Calu3 (cell line): ENCODE measurements at regions not wholly inside any gene's neighbourhood (a gene's known extent, or its start where the extent isn't known, plus 50 kb on each side); places are given as distances from the start of the nearest gene placed in this dataset.

Source experiments
- BruUV-seq: library from RNA; stranded (reverse); fragments of 400-500 nt; replicated peaks from 2 replicates; lab custom pipeline; 2021; lab: Mats Ljungman, UMichigan
- CTCF ChIA-PET: fragments of 300-600 bp; sonication (Branson Sonifier 250); formaldehyde crosslinking; loops from one replicate; lab custom pipeline; 2022; ENCODE audit warnings: antibody characterized with exemption; lab: Charles Lee
- DNase-seq: peaks from one replicate; pipeline ENCODE4 v3.0.0; 2022
- H3K27ac Mint-ChIP-seq: one replicate; pipeline ENCODE4 v1.8.0; 2022; ENCODE audit warnings: mixed read lengths; ENCODE audit not compliant: unreplicated experiment
- H3K27me3 Mint-ChIP-seq: one replicate; pipeline ENCODE4 v1.8.0; 2022; ENCODE audit warnings: mixed read lengths; ENCODE audit not compliant: unreplicated experiment
- H3K36me3 Mint-ChIP-seq: one replicate; pipeline ENCODE4 v1.8.0; 2022; ENCODE audit warnings: mild to moderate bottlenecking, moderate library complexity, mixed read lengths; ENCODE audit not compliant: insufficient read depth, unreplicated experiment
- H3K4me1 Mint-ChIP-seq: one replicate; pipeline ENCODE4 v1.8.0; 2022; ENCODE audit warnings: mild to moderate bottlenecking, low read depth, mixed read lengths; ENCODE audit not compliant: unreplicated experiment
- H3K4me3 Mint-ChIP-seq: one replicate; pipeline ENCODE4 v1.8.0; 2022; ENCODE audit warnings: mild to moderate bottlenecking, low read depth, moderate library complexity, mixed read lengths; ENCODE audit not compliant: unreplicated experiment
- H3K9me3 Mint-ChIP-seq: one replicate; pipeline ENCODE4 v1.8.0; 2022; ENCODE audit warnings: low read depth, mixed read lengths; ENCODE audit not compliant: unreplicated experiment
- intact Hi-C: fragments of 100-400 bp; cut with micrococcal nuclease; formaldehyde crosslinking; loops from one replicate; pipeline ENCODE4 v1.10.0; 2022; ENCODE audit not compliant: unreplicated experiment
- TF ChIP-seq, protein P1 (sequence below): fragments of 200-600 bp; IDR thresholded peaks from one replicate; pipeline ENCODE4 v1.8.0; 2022; ENCODE audit warnings: antibody characterized with exemption; ENCODE audit not compliant: unreplicated experiment

DNA sequence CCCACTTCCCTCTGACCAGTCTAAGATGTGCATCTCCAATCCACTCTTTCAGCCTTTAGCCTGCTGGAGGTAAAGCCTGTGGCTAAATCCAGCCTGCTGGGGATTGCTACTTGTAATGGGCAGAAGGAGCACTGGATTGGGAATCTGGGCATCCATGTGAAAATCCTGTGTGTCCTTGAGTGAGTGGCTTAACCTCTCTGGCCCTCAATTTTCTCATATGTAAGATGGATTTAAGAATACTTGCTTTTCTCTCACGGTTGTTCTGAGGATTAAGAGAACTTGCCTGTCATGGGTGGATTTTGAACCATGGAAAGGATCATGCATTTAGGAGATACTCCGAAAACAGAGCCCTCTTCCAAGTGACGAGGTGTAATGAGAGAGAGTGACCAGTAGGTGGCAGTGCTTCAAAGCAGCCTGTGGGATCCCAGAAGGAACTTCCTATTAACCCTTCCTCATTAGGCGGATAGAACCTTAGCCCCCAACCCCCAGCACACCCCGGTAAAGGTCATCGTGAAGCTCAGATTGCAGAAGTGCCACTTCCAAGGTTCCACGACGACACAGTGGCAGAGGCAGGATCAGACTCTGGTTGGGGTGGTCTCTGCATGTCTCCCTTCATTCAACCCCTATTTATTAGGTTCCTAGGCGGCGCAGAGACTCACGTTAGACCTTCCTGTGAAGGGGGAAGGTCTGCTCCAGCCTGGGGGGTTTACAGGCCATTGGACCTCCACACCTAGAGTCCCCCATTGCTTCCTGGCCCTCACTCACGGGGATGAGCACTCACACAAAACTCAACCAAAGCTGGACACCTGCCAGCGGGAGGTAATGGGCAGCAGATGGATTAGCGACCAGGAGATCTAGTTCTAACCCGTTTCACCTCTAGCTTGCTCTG is 68.7 kb upstream of the ZNF618 start:
- DNase-seq = peak; percentile 56
- TF ChIP-seq, protein P1, sequence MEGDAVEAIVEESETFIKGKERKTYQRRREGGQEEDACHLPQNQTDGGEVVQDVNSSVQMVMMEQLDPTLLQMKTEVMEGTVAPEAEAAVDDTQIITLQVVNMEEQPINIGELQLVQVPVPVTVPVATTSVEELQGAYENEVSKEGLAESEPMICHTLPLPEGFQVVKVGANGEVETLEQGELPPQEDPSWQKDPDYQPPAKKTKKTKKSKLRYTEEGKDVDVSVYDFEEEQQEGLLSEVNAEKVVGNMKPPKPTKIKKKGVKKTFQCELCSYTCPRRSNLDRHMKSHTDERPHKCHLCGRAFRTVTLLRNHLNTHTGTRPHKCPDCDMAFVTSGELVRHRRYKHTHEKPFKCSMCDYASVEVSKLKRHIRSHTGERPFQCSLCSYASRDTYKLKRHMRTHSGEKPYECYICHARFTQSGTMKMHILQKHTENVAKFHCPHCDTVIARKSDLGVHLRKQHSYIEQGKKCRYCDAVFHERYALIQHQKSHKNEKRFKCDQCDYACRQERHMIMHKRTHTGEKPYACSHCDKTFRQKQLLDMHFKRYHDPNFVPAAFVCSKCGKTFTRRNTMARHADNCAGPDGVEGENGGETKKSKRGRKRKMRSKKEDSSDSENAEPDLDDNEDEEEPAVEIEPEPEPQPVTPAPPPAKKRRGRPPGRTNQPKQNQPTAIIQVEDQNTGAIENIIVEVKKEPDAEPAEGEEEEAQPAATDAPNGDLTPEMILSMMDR = peak; percentile 66
- no peaks in the 10 kb centered on the region for H3K36me3 Mint-ChIP-seq
- peaks cover 7% of the 10 kb centered on the region for H3K4me1 Mint-ChIP-seq
- no peak overlapping the region for H3K27ac Mint-ChIP-seq
- intact Hi-C loops = loop anchor here (2.0 to 10.0 kb wide), 3 partner anchors 69 to 237 kb away; partner anchors contain the start of gene ZNF618
- BruUV-seq = no TSS peak
- CTCF ChIA-PET = interaction anchor here (0.7 kb wide), 1 partner anchor 240 kb away, joined by 3 read pairs; no protein-coding TSS in a partner anchor
- H3K27me3 Mint-ChIP-seq = peaks cover 4% of the 10 kb centered on the region
- no peak overlapping the region for H3K4me3 Mint-ChIP-seq
- H3K9me3 Mint-ChIP-seq = no peaks in the 10 kb centered on the region

DNA sequence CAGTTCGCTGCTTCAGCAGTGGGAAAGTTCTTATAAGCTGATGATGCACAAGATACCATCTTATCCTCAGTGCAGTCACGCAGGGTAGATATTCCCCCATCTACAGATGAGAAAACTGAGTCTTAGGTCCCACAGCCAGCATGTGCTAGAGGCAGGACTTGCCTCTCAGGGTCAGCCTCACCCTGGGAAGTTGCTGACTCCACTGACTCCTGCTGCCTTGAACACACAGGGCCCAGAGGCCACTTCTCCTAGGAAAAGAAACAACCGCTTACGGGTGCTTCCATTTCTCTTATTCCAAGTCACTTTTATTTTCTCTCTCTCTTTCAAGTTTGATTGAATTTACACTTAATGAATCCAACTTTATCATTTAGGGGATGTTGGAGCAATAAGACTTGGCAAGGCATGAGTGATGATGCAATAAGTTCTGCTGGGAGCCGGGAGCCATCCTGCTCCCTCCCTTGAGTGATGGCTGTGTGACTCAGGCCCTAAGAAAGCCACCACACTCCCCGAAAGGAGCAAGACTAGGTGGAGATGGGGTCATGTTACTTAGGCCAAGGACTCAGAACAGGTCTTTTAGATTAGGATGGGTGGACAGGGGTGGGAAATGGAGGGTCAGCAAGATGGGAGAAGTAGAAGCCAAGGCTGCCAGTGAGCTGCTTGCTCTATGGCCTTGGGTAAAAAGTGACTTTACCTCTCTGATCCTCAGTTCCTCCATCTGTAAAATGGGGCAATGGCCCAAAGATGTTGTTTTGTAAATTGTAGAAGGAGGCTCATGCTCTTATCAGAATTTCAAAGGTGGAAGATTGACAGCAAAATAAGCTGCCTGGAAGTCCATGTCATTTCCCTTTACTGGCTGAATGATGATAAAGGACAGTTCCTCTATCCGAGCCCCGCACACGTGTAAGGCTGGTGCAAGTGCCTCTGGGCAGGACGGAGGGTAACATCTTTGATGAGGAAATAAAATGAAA is 67.4 kb upstream of the ZNF618 start:
- Mint-ChIP-seq H3K4me3 (no peak overlapping the region), H3K4me1 (peaks cover 7% of the 10 kb centered on the region), H3K36me3 (no peaks in the 10 kb centered on the region), H3K9me3 (no peaks in the 10 kb centered on the region), H3K27ac (no peak overlapping the region), H3K27me3 (peaks cover 13% of the 10 kb centered on the region)
- peak; percentile 9 for DNase-seq
- TF ChIP-seq, protein P1 = no peak
- BruUV-seq = no TSS peak
- CTCF ChIA-PET = interaction anchor here (0.7 kb wide), 1 partner anchor 239 kb away, joined by 3 read pairs; no protein-coding TSS in a partner anchor
- intact Hi-C loops = loop anchor here (10.0 kb wide), 2 partner anchors 156 to 236 kb away; no protein-coding TSS in a partner anchor

DNA sequence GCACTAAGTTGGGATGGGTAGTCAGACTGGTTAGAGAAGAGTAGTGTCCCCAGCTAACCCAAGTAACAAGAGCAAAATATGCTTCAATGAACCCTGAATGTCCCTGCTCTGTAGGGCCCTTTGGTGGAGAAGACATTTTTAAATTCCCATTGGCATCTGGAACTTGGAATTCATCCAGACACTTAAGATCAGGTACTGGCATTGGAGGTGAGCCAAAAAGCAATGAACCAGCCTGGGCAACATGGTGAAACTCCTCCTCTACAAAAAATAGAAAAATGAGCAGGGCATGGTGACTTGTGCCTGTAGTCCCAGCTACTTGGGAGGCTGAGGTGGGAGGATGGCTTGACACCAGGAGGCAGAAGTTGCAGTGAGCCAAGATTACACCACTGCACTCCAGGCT is 58.9 kb upstream of the ZNF618 start:
- TF ChIP-seq, protein P1 = no peak
- H3K4me3 Mint-ChIP-seq = no peak overlapping the region
- peaks cover 42% of the 10 kb centered on the region for H3K27me3 Mint-ChIP-seq
- no peaks in the 10 kb centered on the region for H3K36me3 Mint-ChIP-seq
- DNase-seq = no peak
- CTCF ChIA-PET = no interaction called here
- no peak overlapping the region for H3K27ac Mint-ChIP-seq
- no peaks in the 10 kb centered on the region for H3K4me1 Mint-ChIP-seq
- no peaks in the 10 kb centered on the region for H3K9me3 Mint-ChIP-seq
- BruUV-seq = no TSS peak
- intact Hi-C loops = no loop called here

DNA sequence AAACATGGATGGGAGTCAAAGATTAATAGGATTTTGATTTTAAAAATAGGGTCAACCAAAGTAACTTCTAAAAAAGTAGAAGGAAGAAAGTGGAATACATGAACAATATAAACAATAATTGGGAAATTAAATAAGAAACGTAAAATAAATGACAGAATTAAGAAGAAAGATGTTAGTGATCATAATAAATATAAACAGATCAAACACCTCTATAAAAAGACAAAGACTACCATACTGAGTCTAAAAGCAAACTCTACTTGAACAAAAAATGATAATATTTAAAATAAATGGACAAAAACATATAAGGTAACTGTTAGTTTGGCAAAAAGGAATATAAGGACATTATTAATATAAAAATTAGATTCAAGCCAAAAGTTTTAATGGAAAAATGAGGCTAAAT is 57.7 kb upstream of the ZNF618 start:
- CTCF ChIA-PET = no interaction called here
- H3K27me3 Mint-ChIP-seq = peaks cover 40% of the 10 kb centered on the region
- no peak overlapping the region for H3K4me3 Mint-ChIP-seq
- H3K27ac Mint-ChIP-seq = no peak overlapping the region
- BruUV-seq = no TSS peak
- peaks cover under 1% of the 10 kb centered on the region for H3K9me3 Mint-ChIP-seq
- no peaks in the 10 kb centered on the region for H3K36me3 Mint-ChIP-seq
- intact Hi-C loops = no loop called here
- H3K4me1 Mint-ChIP-seq = no peaks in the 10 kb centered on the region
- no peak for DNase-seq
- TF ChIP-seq, protein P1 = no peak
